H1 (cell line): ENCODE measurements at regions not wholly inside any gene's neighbourhood (a gene's known extent, or its start where the extent isn't known, plus 50 kb on each side); places are given as distances from the start of the nearest gene placed in this dataset.

Experiments used
- CHD2 ChIP-seq: IDR thresholded peaks from 2 replicates; pipeline ENCODE4 v1.6.1; 2012; ENCODE audit warnings: low read length, improper control_type of control experiment
- CHD7 ChIP-seq: fragments of 300-600 bp; sonication (generic); IDR thresholded peaks from 2 replicates; pipeline ENCODE4 v1.7.1; 2012; ENCODE audit warnings: low read length, moderate library complexity, mild to moderate bottlenecking, inconsistent platforms; ENCODE audit not compliant: insufficient replicate concordance
- CTCF ChIP-seq, 3 experiments: IDR thresholded peaks; 1 replicate in 2 of 3; 2 replicates in 1 of 3; pipeline versions ENCODE4 v1.5.1 to v1.6.1; 2011; ENCODE audit warnings: low read length in 3 of 3, mild to moderate bottlenecking in 3 of 3, inconsistent platforms in 2 of 3, low read depth in 1 of 3, moderate library complexity in 1 of 3; ENCODE audit not compliant: insufficient read depth in 1 of 3; ENCODE audit errors: control extremely low read depth in 1 of 3
- EP300 ChIP-seq, 2 experiments: IDR thresholded peaks; 1 replicate in 1 of 2; 2 replicates in 1 of 2; pipeline ENCODE4 v1.6.1; 2011 to 2012; ENCODE audit warnings: low read depth in 2 of 2, low read length in 2 of 2, mild to moderate bottlenecking in 2 of 2, borderline replicate concordance in 1 of 2, inconsistent platforms in 1 of 2, moderate library complexity in 1 of 2
- FOSL1 ChIP-seq: IDR thresholded peaks from 2 replicates; pipeline ENCODE4 v1.6.1; 2011; ENCODE audit warnings: mild to moderate bottlenecking, low read depth, low read length, moderate library complexity; ENCODE audit not compliant: insufficient read depth
- HDAC2 ChIP-seq, 2 experiments: fragments of 300-600 bp in 1 of 2; sonication (generic) in 1 of 2; IDR thresholded peaks; 2 replicates each; pipeline ENCODE4 v1.6.1; 2011 to 2012; ENCODE audit warnings: low read depth in 2 of 2, low read length in 2 of 2, mild to moderate bottlenecking in 2 of 2, moderate library complexity in 2 of 2, borderline replicate concordance in 1 of 2, inconsistent platforms in 1 of 2
- MAX ChIP-seq: IDR thresholded peaks from 2 replicates; pipeline ENCODE4 v1.6.1; 2012; ENCODE audit warnings: inconsistent platforms
- POLR2A ChIP-seq, 2 experiments: IDR thresholded peaks; 1 replicate in 1 of 2; 2 replicates in 1 of 2; pipeline ENCODE4 v1.6.1; 2011; ENCODE audit warnings: low read depth in 2 of 2, low read length in 2 of 2, mild to moderate bottlenecking in 2 of 2; ENCODE audit errors: control extremely low read depth in 1 of 2
- POLR2AphosphoS5 ChIP-seq: IDR thresholded peaks from 2 replicates; pipeline ENCODE4 v1.6.1; 2011; ENCODE audit warnings: low read depth, low read length
- RFX5 ChIP-seq: IDR thresholded peaks from 2 replicates; pipeline ENCODE4 v1.6.1; 2011; ENCODE audit warnings: low read depth, low read length, improper control_type of control experiment, borderline replicate concordance
- TAF7 ChIP-seq: optimal IDR thresholded peaks from 2 replicates; pipeline ENCODE3; 2011; ENCODE audit warnings: low read depth, mild to moderate bottlenecking, inconsistent platforms, low read length, moderate library complexity, borderline replicate concordance

GRCh38 chr2:21412944-21413443, 289.2 kb downstream of the TDRD15 start:
- TF ChIP-seq CTCF (IDR thresholded peaks at IDR 0.05; ENCODE audit: control extremely low read depth in 1 of 3, insufficient read depth in 1 of 3, low read depth in 1 of 3, low read length in 3 of 3): no peak
- no peak for TF ChIP-seq CHD7
- TF ChIP-seq MAX: no peak
- no peak for TF ChIP-seq TAF7
- no peak for TF ChIP-seq CHD2
- no peak for TF ChIP-seq EP300 (IDR thresholded peaks at IDR 0.05; ENCODE audit: borderline replicate concordance in 1 of 2, low read depth in 2 of 2, low read length in 2 of 2)
- no peak for TF ChIP-seq FOSL1
- no peak for TF ChIP-seq POLR2AphosphoS5
- TF ChIP-seq RFX5: no peak
- TF ChIP-seq HDAC2 (IDR thresholded peaks at IDR 0.05; ENCODE audit: borderline replicate concordance in 1 of 2, low read depth in 2 of 2, low read length in 2 of 2): no peak
- no peak for TF ChIP-seq POLR2A (IDR thresholded peaks at IDR 0.05; ENCODE audit: control extremely low read depth in 1 of 2, low read depth in 2 of 2, low read length in 2 of 2)
